HG03175 (cell line): ENCODE measurements at regions not wholly inside any gene's neighbourhood (a gene's known extent, or its start where the extent isn't known, plus 50 kb on each side); places are given as distances from the start of the nearest gene placed in this dataset.
"Not testable (repeated sequence)": the region's sequence is repeated elsewhere in the genome, so short reads cannot be mapped to it uniquely, and the experiment has no call there.

Source experiments
- ATAC-seq: cut with Tn5 transposase; IDR thresholded peaks from one replicate; pipeline ENCODE4 v1.9.1; 2021; ENCODE audit warnings: mild to moderate bottlenecking, moderate library complexity; ENCODE audit not compliant: unreplicated experiment

- ATAC-seq: no peak
Measured at GRCh38 chr6:145075425-145075824, 659.9 kb downstream of the EPM2A start.

DNA sequence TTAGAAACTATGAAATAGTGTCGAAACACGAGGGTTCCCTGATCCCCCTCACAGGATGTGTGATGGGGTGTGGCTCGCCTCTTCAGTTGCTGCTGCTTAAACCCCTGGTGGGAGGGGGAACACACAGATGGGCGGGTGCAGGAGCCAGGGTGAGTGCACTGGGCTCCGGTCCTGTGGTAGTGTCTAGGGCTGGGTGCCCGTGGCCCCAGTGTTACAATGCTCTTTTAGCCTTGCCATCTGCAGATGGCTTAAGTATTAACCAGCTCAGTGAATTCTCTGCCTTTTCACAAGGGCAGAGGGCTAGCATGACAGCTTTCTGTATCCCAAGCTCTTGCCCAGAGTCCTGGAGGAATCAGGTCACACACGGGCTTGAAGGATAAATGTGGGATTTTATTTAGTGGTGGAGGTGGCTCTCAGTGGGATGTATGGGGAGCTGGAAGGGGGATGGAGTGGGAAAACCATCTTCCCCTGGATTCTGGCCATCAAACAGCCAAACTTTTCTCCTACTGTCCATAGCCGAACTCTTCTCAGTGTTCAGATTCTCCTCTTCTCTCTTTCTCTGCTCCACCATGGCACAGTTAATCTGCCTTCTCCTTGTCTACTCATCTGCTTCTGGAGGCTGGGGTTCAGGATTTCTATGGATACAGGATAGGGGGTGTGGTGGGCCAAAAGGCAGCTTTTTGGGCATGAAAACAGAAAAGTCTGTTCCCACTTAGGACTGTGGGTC lies 659.0 kb downstream of the EPM2A start:
- ATAC-seq: no peak

GRCh38 chr6:145077382-145077781 lies 657.9 kb downstream of the EPM2A start:
- ATAC-seq: no peak

DNA sequence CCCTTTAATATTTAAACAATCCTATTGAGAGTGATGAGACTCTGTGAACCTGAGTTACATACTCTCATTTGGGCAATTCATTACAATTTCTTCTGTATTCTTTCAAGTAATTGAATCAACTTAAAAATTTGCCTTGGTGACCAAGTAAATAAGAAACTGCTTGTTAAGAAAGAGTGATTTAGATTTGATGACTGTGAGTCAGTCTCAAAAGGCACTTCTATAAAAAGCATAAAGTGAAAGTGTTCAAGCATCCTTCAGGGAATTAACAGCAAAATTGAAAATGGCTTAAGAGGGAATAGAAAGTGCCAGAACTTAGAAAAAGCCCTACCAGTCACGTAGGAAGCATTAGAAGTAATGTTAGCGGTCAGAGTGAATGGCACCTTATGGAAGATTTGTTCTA lies 654.7 kb downstream of the EPM2A start:
- ATAC-seq: no peak

DNA sequence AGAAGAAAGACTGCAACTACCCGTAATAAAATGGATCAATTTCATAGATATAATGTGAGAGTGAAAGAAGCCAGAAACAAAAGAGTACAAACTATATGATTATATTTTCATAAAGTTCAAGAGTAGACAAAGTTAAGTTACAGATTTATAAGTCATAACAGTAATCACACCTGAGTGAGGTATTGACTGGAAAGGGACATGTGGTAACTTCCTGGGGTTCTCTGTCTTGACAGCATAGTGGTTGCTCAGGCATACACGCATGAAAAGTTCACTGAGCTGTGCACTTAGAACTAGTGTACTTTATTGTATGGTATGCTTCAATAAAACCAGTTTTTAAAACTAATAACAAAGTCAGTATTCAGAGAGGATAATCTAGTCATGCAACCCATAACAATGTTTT lies 653.6 kb downstream of the EPM2A start:
- ATAC-seq: peak; percentile 48

DNA sequence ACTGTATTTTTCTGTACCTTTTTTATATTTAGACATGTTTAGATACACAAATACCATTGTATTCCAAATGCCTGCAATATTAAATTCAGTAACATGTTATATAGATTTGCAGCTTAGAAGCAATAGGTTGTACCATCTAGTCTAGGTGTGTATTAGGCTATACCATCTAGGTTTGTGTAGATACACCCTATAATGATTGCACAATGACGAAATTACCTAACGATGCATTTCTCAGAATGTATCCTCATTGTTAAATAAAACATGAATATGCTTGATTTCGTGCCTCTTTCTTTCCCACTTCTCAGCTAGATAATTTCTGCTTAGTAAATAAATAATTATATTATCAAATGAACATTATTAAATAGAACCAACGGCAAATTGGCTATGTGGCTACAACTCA lies 653.0 kb downstream of the EPM2A start:
- ATAC-seq: no peak

DNA sequence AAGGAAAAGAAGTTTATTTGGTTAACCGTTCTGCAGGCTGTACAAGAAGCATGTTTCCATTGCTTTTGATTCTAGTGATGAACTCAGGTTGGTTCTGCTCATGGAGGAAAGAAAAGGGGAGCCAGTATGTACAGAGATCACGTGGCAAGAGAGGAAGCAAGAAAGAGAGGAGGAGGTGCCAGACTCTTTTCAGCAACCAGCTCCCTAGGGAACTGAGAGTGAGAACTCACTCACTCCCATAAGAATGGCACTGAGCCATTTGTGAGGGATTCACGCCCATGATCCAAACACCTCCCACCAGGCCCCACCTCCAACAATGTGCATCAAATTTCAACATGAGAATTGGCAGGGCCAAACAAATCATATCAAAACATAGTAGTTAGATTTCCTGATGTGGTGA lies 649.1 kb downstream of the EPM2A start:
- ATAC-seq: no peak

DNA sequence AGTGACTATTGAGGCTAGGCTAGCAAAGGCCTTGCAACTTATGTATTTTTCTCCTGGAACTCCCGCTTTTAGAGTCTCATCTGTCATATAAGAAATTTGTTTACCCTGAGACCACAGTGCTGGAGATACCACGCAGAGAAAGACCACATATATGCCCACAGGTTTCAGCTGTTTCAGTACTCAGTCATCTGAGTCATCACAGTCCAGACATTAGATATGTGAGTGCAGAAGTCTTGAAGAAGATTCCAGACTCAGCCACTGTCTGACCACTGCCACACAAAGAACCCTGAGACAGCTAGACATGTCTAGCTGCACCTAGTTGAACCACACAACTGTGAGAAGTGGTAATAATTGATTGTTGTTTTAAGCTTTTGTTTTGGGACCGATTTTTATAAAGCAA lies 648.3 kb downstream of the EPM2A start:
- peak; percentile 53 for ATAC-seq

DNA sequence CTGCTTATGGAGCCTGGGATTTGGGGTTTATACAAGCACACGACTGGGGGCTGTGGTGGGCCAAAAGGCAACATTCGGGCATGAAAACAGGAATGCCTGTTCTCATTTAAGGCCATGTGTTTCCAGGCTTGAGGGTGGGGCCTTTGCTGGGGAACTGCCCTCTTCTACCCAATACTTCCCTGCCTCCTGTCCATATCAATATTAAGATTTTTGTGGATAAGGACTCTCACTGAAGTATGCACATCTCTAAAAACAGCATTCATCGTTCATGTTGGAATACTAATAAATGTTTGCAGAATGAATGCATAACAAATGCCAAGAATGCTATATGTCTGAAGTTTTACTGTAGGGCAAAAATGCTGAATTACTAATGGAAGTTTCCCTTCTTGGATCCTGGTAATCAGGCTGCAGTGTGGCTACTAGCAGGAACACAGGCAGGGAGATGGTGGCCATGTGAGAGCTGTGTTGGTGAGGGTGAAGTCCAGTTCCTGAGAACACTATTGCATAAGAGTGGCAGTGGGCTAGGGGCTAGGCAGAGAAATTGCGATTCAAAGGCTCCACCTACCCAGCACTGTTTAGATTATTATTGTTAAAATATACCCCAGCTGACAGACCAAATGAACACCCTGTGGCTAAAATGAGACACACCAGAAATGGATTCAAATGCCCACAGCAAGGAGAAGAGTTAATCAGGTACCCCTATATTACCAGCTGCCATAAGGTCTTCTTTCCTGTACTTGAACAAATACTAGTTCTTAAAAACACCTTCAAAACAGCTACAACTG lies 644.3 kb downstream of the EPM2A start:
- ATAC-seq: no peak

DNA sequence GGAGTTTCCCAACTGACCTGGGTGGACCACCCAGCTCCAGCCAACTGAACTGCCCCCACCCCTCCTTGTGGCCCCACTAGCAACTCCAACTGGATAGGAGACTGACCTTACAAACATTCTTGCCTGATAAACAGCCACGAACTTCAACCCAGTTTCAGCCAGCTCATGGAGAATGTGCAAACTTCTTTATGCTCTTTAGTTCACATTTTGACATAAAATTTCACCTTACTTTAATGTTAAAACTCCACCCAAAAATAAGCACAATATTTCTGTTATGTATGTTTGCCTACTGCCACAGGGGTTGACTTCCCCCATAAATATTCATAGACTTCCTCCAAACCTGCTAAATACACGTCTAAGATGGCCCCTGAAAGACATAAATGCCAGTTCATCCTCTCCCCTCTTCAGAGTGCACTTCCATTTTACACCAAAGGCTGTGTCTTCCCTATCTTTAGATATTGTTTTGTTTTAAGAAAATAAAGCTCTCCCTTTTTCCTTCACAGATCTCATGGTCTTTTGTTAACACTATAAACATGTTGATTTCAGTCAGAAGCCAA lies 643.7 kb downstream of the EPM2A start:
- ATAC-seq: no peak

GRCh38 chr6:145092554-145092953 lies 642.8 kb downstream of the EPM2A start:
- no peak for ATAC-seq

- no peak for ATAC-seq
Measured at GRCh38 chr6:145093226-145093625, 642.1 kb downstream of the EPM2A start.

DNA sequence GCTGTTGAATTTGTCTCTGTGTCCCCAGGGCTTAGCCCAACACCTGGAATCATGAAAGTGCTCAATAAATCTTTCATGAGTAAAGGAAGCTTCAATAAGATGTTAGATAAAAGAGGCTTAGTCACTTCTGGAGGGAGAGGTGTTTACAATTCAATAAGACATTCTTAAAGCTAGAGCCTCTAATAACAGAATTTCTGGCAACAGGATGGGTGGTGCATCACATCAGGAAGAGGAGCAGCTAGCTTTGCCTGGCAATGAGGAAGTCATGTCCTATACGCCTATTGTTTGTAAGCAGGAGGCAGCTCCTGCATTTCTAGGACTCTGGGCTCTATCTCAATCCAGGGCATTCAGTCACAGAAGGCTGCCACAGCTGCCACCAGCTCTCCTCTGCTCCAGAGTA lies 638.5 kb downstream of the EPM2A start:
- ATAC-seq: no peak

DNA sequence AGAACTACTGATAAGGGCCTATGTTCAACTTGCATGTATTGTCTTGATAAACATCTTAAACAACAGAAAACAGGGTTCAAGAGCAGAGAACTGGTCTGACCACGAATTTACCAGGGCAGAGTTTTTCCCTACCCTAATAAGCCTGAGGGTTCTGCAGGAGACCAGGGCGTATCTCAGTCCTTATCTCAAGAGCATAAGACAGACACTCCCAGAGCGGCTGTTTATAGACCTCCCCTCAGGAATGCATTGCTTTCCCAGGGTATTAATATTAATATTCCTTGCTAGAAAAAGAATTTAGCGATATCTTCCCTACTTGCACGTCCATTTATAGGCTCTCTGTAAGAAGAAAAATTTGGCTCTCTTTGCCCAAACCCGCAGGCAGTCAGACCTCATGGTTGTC lies 637.2 kb downstream of the EPM2A start:
- not testable (repeated sequence) for ATAC-seq

- ATAC-seq: no peak
Measured at GRCh38 chr6:145099713-145100112, 635.6 kb downstream of the EPM2A start.

DNA sequence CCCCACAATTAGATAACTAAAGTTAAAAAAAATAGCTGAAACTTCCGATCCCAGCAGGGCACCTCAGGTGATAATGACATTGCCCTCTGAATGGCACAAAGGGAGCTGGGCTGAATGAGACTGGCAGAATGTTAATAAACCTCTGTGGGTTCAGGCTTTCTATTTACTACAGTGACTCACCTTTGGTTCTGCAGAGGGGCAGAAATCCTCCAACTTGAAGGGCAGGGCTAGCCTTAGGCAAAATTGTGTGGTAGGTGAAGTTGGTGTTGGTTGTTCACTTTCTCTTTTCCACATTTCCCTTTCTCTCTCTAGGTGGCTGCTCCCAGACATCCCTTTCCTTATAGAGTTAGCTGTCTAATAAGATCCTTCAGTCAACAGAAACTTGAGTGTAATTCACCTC lies 625.2 kb downstream of the EPM2A start:
- no peak for ATAC-seq

- ATAC-seq: not testable (repeated sequence)
Measured at GRCh38 chr6:145111407-145111806, 623.9 kb downstream of the EPM2A start.

DNA sequence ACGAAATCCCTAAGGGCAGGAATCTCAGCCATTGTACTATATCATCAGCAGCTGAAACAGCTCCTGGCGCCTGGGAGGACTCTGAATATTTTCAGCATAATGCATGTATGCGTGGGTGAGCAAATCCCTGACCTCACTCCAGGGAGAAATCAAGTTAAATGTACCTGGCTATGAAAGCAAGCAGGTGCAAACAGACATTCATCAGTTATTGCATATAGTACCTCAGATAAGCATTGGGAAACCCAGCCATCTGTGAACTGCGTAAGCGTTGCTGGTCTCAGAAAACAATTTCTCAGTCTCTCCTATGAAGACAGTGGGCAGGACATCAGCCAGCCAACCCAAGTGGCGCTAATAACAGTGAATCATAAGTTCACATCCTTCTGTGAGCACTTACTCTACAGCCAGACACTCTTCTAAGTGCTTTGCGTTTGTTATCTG lies 622.6 kb downstream of the EPM2A start:
- no peak for ATAC-seq

DNA sequence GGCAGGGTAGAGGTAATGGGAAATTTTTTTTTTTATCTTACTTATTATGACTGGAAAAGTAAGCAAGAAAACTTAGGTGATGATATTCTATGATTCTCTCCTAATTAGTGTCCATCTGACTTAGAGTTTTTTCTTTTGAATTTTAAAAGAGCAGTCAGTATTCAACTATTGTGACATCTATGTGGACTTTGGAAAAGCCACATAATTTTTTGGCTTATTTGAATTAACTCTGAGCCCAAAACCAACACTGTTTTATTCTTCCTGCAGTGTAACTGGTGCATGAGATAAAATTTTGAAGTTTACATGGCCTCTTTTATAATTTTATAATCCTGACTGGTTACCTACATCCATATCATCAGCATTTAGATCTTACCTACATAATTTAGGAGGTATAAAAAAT lies 619.7 kb downstream of the EPM2A start:
- ATAC-seq: no peak

DNA sequence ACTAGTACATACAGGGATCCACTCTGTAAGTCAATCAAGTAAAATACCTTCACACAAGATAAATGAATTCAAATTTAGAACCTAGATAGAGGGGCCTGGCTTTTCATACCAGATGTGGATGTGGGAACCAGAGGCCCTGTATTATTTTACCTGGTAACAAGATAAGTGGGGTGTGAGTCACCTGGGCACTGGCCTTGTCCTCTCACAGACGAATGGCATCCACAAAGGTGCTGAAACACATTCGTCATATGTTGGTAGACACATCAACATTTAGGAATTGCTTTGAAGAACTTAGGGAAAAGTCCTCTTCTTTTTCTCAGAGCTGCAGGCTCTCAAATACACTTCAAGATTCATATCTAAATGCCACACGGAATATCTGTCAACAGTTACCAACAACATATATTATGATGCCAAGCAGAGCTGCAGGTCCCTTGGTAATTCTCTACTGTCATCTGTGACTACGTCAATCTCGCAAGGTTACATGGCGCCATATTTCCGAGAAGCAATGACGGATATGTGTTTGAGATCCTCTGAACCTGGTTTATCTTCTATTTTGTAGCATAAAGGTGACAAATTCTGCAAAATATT lies 618.6 kb downstream of the EPM2A start:
- no peak for ATAC-seq

- ATAC-seq: no peak
Measured at GRCh38 chr6:145118224-145118623, 617.1 kb downstream of the EPM2A start.

DNA sequence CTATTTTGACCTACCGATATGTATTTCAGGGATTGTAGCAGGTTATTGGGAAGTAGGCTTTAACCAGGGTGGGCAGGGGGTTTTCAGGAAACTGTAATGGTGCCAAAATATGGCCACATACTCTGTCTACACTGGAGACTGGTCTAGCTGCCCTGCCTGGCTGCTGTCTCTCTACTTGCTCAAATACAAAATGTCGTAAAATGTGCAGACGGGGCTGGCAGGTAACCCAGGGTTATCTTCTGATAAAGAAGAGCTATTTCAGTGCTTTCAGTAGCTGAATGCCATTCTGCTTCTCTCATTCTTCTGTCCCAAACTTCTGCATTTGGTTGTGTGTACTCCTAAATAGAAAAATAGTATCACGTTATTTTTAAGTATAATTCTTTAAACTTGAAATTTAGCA lies 616.2 kb downstream of the EPM2A start:
- ATAC-seq: no peak
